GM18951 (cell line): ENCODE measurements at regions not wholly inside any gene's neighbourhood (a gene's known extent, or its start where the extent isn't known, plus 50 kb on each side); places are given as distances from the start of the nearest gene placed in this dataset.
"Not testable (repeated sequence)": the region's sequence is repeated elsewhere in the genome, so short reads cannot be mapped to it uniquely, and the experiment has no call there.

Experiments used
- POLR2A ChIP-seq: IDR thresholded peaks from 4 replicates; pipeline ENCODE4 v1.6.1; 2011; ENCODE audit warnings: mild to moderate bottlenecking; ENCODE audit not compliant: insufficient read length, insufficient read depth; ENCODE audit errors: extremely low read depth
- in situ Hi-C: fragments of 300-500 bp; cut with MboI; formaldehyde crosslinking; loops from one replicate; pipeline ENCODE4 v1.12.0; 2022; ENCODE audit warnings: low sequenced_read_pairs, mixed read lengths, inconsistent platforms; ENCODE audit not compliant: unreplicated experiment

- TF ChIP-seq POLR2A, result no peak
- in situ Hi-C loops, result no loop called here
Observed at GRCh38 chr6:74256781-74257180, 560.8 kb downstream of the CD109 start.

GRCh38 chr6:74256381-74256780 is 560.4 kb downstream of the CD109 start:
- TF ChIP-seq POLR2A, result no peak
- in situ Hi-C loops, result no loop called here

GRCh38 chr6:74255007-74255406 is 559.0 kb downstream of the CD109 start:
- in situ Hi-C loops, result not testable (repeated sequence)

- in situ Hi-C loops, result not testable (repeated sequence)
Observed at GRCh38 chr6:74254147-74254546, 558.1 kb downstream of the CD109 start.

- in situ Hi-C loops, result no loop called here
- no peak for TF ChIP-seq POLR2A
Observed at GRCh38 chr6:74253261-74253660, 557.3 kb downstream of the CD109 start.

- in situ Hi-C loops, result no loop called here
- no peak for TF ChIP-seq POLR2A
Observed at GRCh38 chr6:74250161-74250818, 554.3 kb downstream of the CD109 start.

- in situ Hi-C loops, result no loop called here
Observed at GRCh38 chr6:74249658-74250057, 553.7 kb downstream of the CD109 start.

GRCh38 chr6:74248966-74249365 is 553.0 kb downstream of the CD109 start:
- in situ Hi-C loops, result no loop called here
- no peak for TF ChIP-seq POLR2A

More at GRCh38 chr6:74249658-74250057, 553.7 kb downstream of the CD109 start:
- TF ChIP-seq POLR2A, result no peak

- in situ Hi-C loops, result no loop called here
- no peak for TF ChIP-seq POLR2A
Observed at GRCh38 chr6:74222768-74223333, 526.8 kb downstream of the CD109 start.

GRCh38 chr6:74213995-74214394 is 518.0 kb downstream of the CD109 start:
- TF ChIP-seq POLR2A, result no peak
- in situ Hi-C loops, result no loop called here

- in situ Hi-C loops, result no loop called here
- TF ChIP-seq POLR2A, result no peak
Observed at GRCh38 chr6:74208239-74208638, 512.2 kb downstream of the CD109 start.

GRCh38 chr6:74199215-74199915 is 503.4 kb downstream of the CD109 start:
- TF ChIP-seq POLR2A, result no peak
- in situ Hi-C loops, result no loop called here

- no peak for TF ChIP-seq POLR2A
- in situ Hi-C loops, result no loop called here
Observed at GRCh38 chr6:74197310-74197709, 501.3 kb downstream of the CD109 start.

GRCh38 chr6:74187811-74188210 is 491.8 kb downstream of the CD109 start:
- in situ Hi-C loops, result no loop called here
- TF ChIP-seq POLR2A, result no peak
